ENCODE measurements at regions not wholly inside any gene's neighbourhood (a gene's known extent, or its start where the extent isn't known, plus 50 kb on each side); places are given as distances from the start of the nearest gene placed in this dataset.

- no peak for TF ChIP-seq CTCF (IDR thresholded peaks at IDR 0.05)
- no peak for TF ChIP-seq POLR2A (IDR thresholded peaks at IDR 0.05)
These were observed 309.5 kb downstream of the EPHA4 start for GRCh38 chr2:221262651-221263050.
